HG03558 (cell line): ENCODE measurements at regions not wholly inside any gene's neighbourhood (a gene's known extent, or its start where the extent isn't known, plus 50 kb on each side); places are given as distances from the start of the nearest gene placed in this dataset.

Experiments used
- ATAC-seq: cut with Tn5 transposase; IDR thresholded peaks from one replicate; pipeline ENCODE4 v1.9.1; 2021; ENCODE audit warnings: moderate number of reproducible peaks; ENCODE audit not compliant: unreplicated experiment; ENCODE audit errors: extremely low read depth

DNA sequence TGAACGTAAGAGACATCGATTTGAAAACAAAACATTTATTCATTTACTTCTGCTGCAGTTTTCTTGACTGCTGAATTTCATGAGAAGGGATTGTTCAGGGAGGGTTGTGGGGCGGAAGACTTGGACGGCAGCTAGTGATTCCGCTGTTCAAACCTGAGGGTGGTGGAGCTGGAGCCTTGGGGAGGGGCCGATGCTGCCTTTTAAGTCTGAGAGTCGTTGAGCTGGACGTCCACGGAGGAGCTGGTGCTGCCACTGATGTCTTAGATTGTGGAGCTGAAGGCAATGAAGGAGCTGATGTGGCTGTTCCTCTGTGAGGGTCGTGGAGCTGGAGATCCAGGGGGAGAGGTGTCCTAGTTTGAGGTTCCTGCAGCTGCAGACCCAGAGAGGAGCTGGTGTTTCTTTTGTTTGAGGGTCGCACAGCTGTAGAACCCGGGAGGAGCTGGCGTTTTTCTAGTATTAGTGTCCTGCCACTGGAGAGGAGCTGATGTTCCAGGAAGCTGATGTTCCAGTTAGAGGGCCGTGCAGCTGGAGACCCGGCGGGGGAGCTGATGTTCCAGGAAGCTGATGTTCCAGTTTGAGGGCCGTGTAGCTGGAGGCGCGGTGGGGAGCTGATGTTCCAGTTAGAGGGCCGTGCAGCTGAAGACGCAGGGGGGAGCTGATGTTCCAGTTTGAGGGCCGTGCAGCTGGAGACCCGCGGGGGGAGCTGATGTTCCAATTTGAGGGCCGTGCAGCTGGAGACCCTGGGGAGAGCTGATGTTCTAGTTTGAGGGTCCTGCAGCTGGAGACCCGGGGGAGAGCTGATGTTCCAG is 150.9 kb downstream of the RTP5 start:
- no peak for ATAC-seq

DNA sequence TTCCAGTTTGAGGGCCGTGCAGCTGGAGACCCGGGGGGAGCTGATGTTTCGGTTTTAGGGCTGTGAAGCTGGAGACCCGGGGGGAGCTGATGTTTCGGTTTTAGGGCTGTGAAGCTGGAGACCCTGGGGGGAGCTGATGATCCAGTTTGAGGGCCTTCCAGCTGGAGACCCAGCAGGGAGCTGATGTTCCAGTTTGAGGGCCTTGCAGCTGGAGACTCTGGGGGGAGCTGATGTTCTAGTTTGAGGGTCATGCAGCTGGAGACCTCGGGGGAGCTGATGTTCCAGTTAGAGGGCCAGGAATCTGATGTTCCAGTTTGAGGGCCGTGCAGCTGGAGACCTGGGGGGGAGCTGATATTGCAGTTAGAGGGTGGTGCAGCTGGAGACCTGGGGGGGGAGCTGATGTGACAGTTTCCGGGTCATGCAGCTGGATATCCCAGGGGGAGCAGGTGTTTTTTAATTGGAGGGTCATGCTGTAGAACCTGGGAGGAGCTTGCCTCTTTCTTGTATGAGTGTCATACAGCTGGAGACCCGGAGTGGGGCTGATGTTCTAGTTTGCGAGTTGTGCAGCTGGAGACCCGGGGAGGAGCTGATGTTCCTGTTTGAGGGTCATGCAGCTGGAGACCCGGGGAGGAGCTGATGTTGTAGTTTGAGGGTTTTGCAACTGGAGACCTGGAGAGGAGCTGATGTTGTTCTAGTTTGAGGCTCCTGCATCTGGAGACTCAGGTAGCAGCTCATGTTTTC is 153.2 kb downstream of the RTP5 start:
- no peak for ATAC-seq

DNA sequence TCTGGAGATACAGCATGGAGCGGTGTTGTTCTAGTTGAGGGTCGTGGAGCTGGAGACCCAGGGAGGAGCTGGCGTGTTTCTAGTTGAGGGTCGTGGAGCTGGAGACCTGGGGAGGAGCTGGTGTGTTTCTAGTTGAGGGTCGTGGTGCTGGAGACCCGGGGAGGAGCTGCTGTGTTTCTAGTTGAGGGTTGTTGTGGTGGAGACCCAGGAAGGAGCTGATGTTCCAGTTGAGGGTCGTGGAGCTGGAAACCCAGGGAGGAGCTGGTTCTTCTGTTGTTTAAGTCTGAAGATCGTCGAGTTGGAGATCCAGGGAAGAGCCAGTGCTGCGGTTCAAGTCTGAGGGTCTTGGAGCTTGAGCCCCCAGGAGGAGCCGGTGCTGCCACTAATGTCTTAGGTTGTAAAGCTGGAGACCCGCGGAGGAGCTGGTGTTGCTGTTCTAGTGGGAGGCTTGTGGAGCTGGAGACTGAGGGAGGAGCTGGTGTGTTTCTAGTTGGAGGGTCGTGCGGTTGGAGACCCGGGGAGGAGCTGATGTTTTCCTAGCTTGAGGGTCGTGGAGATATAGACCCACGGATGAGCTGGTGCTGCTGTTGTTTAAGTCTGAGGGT is 155.3 kb downstream of the RTP5 start:
- ATAC-seq, result no peak

DNA sequence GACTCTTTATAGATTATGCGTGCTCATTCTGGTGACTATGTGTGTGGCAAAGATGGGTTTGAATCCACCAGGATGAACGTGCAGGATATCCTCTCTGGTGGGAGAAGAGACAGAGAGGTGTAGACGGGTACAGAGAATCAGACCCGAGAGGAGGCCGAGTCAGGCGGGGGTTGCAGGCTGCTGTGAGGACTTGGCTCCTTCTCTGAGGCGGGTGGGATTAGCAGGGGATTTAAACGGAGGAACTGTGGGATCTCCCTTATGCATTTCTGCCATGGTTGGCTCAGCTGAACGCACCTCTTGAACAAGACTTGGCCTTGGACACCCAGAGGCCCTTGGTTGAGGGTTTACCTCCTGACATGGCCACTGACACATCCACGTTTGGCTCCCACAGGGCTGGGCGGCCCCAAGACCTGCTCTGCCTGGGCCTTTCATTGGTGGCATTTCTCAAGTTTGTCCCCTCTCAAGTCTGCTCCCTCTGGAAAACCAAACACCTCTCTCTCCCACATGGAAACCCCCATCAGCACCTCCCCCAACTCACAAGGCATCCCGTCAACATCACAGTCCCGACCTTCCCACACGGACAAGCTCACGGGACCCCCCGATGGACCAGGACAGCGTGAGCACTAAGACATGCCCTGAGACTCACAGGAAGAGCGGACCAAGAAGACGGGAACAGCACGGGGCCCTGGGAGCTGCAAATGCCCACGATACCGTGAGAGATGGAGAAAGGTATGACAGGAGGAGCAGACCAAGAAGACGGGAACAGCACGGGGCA is 158.3 kb downstream of the RTP5 start:
- ATAC-seq, result no peak

DNA sequence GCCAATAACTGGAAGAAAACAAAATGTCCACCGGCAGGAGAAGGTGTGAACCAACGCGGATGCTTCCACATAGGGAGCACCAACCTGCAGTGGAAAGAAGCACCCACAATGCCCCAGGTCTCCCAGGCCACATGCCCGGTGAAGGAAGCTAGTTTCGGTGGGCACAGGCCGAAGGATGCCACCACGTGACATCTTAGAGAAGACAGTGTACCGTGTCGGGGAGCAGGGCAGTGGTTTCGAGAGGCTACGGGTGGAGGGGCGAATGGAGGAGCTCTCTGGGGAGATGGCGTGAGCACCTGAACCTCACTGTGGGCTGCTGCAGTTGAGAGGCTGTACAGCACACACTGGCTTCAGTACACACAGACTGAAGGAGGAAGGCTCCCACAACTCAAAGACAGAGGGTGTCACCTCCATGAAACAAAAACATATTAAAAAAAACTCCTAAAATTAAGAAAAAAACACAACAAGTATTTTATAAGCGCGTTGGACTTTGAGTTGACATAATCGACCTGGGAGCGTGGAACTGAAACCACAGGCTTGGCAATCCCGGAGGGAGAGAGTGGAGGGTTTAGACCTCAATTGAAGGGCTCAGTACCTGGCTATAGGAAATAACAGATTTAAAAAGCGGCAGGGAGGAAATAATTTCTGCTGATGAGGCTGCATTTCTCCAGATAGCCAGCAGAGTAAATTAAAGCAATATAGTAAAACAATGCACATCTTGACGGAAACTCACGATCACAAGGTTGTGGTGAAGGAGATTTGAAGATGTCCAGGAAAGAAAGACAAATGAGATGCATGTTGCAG is 160.1 kb downstream of the RTP5 start:
- ATAC-seq, result no peak

DNA sequence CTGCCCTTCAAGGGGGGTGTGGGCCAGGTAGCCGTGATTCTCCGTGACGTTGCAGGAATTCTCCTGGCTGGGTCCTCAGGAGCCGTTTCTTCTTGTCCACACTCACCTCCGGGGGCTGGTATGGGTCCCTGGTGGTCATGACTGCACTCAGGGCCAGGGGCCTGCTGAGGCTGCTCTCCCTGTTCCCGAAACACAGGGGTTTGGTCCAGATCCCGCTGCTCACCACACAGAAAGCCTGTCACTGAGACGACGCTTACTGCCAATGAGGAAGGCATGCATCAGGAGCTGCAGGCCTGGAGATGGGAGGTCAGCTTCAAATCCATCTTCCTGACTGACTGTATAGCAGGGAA is 160.7 kb downstream of the RTP5 start:
- ATAC-seq, result no peak

DNA sequence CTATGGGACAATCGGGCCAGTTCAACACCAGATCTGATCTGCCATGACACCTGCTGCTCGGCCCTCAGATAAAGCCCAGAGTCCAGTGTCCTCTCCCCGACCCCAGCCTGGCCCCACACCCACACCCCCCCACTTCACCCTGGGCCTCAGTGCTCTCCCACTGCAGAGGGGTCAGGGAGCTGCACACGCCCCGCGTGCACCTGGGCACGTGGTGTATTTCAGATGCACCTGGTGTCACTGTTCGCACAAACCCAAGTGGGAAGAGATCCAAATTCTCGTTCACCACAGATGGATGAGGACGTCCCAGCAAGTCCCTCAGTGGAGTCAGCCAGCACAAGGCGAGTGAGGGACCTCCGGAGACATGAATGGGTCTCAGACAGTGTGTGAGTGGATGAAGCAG is 161.3 kb downstream of the RTP5 start:
- no peak for ATAC-seq

DNA sequence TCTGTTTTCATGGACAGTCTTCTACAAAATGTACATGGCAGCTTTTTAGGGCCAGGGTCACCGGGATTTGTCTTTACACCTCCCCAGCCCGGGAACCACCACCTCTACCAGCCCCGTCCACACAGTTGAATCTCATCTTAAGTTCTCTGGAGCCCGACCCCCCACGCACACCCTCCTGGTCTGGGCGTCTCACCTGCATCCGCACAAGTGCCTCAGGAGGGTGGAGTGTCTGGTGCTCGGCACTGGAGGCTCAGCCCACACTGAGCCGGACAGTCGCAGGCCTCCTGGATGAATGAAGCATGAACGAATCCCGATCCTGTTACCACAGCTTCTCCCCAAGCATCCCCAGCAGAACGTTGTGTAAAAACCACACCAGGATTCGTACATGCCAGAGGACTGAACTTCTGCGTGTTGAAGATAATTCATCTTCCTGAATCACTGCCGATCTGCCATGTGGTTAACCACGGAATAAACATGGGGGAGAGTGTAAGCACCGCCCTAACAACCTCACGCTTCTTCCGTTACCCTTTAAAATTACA is 162.0 kb downstream of the RTP5 start:
- no peak for ATAC-seq

DNA sequence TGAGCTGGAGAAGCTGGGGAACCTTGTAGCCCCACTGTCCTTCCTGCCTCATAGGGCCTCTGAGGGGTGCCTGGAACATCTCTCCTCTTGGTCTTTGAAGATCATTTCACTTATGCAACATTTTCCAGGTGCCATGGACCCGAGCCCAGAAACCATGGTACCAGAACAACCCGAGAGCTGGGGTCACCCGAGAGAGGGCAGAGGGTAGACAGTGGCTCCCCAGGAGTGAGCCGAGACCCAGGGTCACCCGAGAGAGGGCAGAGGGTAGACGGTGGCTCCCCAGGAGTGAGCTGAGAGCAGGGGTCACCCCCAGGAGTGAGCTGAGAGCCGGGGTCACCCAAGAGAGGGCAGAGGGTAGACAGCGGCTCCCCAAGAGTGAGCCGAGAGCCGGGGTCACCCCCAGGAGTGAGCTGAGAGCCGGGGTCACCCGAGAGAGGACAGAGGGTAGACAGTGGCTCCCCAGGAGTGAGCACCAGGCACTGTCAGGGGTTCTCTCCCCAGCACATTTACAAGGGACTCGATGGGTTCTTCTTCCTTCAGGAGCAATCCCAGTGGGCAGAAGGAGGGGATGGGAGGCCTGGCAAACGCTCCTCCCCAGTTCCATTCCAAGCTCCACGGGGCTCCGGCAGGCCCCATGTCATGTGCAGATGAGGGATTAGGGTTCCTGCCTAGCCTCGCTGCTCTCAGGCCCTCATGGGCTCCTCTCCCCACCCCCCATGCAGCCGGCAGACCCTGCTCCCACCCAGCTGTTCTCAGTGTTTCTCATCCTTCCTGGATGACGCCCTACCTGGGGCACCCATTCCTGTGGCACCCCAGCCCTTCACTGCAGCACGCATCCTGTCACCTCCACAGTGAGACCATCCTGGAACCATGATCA is 163.5 kb downstream of the RTP5 start:
- no peak for ATAC-seq

DNA sequence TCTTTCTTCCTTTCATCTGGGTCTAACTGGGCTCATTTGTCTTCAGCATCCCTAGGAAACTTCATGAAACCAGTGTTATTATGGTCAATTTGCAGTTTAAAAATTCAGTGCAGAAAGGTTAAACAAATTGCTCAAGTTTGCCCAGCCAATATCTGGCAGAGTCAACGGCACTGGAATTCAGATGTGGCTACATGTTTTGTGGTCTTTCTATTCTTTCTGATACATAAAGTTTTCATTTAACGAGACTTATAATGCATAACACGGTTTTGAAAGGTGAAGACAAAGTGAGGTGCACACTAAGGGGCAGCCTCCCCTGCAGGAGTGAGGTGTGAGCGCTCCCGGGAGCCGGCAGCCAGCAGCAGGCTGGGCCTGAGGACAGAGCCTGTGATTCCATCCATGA is 164.6 kb downstream of the RTP5 start:
- no peak for ATAC-seq

DNA sequence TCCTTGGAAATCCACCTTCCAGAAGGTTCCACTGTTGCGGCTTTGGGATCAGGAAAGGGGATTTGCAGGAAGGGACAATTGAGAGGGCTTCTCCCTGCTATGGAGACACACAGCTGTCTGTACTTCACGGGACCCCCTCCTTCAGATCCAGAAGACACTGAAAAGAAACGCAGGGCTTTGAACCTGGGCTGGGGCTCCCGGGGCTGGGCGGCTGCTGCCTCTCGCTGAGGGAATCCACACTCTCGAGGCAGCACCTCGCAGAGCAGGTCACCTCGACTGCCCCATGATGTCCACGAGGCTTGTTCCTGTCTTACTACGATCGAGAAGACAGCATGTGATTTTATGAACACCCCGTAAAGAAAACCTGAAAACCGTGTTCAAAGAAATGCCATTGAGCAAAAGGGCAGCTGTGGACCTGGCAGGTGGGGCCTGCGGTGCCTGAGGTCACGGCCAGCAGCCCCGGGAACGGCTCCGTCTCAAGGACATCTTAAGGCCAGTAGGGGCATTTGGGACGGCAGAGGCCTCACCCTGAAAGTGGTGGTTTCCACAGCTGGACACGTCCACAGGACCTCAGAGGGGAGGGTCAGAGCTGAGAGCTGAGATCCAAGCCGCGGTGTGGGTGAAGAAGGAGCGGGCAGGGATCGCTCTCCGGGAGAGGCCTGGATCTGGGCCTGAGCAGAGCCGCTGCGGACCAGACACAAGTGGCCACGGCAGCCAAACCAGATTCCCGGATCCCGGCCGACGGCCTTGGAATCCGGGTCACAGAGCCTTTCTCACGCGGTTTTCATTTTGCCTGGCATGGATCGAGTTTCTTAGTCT is 165.7 kb downstream of the RTP5 start:
- ATAC-seq, result no peak

DNA sequence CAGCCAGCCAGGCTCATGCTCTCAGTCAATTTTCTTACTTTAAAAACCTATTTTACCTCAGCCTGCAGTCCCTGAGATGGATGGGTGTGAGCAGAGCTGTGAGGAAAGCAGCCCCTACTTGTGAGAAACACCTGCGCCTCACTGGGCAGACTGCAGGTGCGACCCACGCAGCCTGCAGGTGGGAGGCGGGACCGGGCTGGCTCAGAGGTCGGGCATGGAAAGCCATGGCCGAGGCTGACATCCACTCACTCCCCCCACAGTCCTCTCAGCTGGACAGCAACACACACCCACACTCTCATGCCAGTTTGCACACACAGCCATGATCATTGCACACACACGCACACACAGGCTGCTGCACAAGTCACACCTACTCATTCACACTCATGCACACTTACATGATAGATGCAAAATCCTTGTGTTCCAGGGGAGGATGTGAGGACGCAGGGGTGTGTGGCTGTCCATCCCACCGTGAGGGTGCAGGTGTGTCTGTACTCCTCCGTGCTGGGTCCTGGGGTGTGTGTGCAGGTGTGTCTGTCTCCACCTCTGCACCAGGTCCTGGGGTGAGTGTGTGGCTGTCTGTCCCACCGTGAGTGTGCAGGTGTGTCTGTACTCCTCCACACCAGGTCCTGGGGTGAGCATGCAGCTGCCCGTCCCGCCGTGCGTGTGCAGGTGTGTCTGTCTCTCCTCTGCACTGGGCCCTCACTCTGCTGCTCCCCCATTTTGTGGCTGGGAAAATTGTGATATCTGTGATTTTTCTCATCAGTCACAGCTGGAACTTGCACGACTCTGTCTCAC is 166.5 kb downstream of the RTP5 start:
- ATAC-seq, result no peak

DNA sequence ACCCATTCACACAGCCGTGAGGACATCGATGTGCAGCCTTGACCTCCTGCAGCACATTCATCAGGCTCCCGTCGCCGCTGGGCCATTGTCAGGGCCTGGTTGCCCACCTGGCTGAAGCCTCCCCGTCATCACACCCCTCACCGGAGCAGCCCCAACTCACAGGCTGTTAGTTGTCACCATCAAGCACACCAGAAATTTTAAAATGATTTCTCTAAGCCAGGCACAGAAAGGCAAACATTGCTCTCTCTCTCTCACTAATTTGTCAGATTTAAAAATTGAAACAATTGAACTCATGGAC is 167.1 kb downstream of the RTP5 start:
- no peak for ATAC-seq

DNA sequence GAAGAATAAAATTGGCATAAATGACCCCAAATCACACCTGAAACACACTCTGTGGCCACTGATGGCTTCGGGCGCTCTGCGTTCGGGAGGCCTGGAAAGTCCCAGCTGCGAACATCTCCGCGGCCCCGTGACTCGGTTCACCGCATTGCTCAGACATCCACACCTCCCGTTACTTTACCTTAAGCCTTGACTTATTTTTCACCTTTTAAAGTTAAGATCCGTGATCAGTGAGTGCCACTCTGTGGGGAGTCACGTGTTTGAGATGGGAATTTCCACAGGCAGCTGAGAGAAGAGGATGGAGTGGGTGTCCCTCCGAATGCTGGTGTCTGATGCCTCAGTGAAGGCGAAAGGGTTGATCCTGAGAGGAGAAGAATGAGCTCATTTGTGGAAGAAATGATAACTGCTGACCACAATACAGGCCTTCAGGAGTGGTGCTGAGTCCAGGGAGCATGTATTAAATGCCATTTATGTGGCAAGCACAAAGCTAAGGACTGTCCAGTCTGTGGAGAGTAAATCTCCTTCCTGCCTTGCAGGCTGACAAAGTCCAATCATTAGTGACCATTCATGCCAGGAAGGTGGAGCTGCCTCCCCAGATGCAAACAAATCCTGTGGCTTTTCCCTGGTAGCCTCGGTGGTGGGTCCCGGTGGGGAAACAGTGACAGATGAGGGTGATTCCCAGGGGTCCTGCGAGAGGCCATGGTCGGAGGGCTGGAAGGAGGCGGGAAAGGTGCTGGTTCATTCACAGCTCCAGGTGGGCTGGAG is 168.8 kb downstream of the RTP5 start:
- no peak for ATAC-seq

DNA sequence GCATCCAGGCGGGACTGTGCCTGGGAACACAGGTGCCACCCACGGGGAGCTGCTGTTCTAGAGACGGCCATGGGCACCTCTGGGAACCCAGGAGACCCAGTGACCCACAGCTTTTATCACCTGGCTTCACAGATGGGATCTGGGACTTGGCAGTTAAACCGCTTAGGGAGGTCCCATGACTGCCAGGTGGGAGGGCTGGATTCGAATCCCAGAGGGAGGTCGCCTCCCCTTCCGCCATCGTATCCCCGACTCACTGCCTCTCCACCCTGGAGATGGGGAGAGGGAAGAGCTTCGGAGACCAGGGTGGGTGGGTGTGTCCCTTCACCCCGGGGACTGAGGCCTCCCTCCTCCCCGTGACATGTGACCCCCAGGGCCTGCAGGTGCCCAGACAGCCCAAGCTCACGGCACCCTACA is 169.4 kb downstream of the RTP5 start:
- ATAC-seq, result no peak

DNA sequence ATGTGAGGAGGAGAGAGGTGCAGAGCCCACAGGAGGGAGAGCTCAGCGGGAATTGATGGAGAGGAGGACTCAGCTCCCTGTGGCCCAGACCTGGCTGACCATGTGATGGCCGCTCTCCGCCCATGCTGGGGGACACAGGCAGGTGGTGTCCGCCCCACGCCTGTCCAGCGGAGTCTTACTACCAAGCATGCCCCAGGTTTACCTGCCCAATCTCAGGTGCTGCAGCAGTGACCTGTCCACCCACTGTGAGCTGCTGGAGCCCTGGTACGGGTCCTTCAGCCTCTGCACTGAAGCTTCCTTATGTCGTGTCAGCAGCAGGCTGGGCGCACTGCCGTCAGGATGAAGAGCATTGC is 170.8 kb downstream of the RTP5 start:
- no peak for ATAC-seq

DNA sequence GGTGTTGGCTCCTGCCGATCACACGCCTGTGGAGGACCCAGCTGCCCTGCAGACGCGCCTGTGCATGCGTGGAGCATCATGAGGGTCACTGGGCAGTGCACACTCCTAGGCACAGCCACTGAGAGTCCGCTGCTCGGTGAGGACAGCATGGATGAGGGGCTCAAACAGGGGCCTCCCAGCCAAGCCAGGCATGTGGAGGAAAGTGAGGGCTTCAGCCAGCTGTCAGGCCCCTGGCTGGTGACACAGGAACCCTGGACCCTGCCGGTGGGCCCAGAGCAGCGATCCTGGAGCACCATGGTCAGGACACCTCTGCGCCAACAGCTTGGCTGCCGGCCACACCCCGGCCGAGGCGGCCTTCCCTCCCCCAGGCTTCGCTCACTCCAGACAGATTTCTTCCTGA is 171.2 kb downstream of the RTP5 start:
- no peak for ATAC-seq
